ENCODE measurements at regions not wholly inside any gene's neighbourhood (a gene's known extent, or its start where the extent isn't known, plus 50 kb on each side); places are given as distances from the start of the nearest gene placed in this dataset.

GRCh38 chr10:35712486-35712885 is 70.4 kb upstream of the FZD8 start:
- DNase-seq (ENCODE audit: low spot score) = no peak
- no peak for FAIRE-seq

- FAIRE-seq (no peak), DNase-seq (ENCODE audit: low spot score) (no peak)
Observed at GRCh38 chr10:35711615-35712411, 69.7 kb upstream of the FZD8 start.

GRCh38 chr10:35707642-35708425 is 65.7 kb upstream of the FZD8 start:
- FAIRE-seq (no peak), DNase-seq (ENCODE audit: low spot score) (no peak)

GRCh38 chr10:35706959-35707358 is 64.9 kb upstream of the FZD8 start:
- FAIRE-seq = no peak
- no peak for DNase-seq (ENCODE audit: low spot score)

- DNase-seq (ENCODE audit: low spot score) (no peak), FAIRE-seq (no peak)
Observed at GRCh38 chr10:35705671-35706070, 63.6 kb upstream of the FZD8 start.

GRCh38 chr10:35705051-35705450 is 63.0 kb upstream of the FZD8 start:
- FAIRE-seq (no peak), DNase-seq (ENCODE audit: low spot score) (no peak)

- DNase-seq (ENCODE audit: low spot score) (no peak), FAIRE-seq (no peak)
Observed at GRCh38 chr10:35704401-35704800, 62.3 kb upstream of the FZD8 start.

GRCh38 chr10:35700487-35700882 is 58.4 kb upstream of the FZD8 start:
- FAIRE-seq = no peak

GRCh38 chr10:35699848-35700486 is 57.9 kb upstream of the FZD8 start:
- DNase-seq (ENCODE audit: low spot score) (no peak), FAIRE-seq (no peak)

More at GRCh38 chr10:35700487-35700882, 58.4 kb upstream of the FZD8 start:
- DNase-seq (ENCODE audit: low spot score) = no peak

- DNase-seq (ENCODE audit: low spot score) = no peak
- FAIRE-seq = no peak
Observed at GRCh38 chr10:35696392-35697287, 54.5 kb upstream of the FZD8 start.

- FAIRE-seq = no peak
- no peak for DNase-seq (ENCODE audit: low spot score)
Observed at GRCh38 chr10:35693800-35694199, 51.7 kb upstream of the FZD8 start.
